ENCODE measurements at regions not wholly inside any gene's neighbourhood (a gene's known extent, or its start where the extent isn't known, plus 50 kb on each side); places are given as distances from the start of the nearest gene placed in this dataset.

DNA sequence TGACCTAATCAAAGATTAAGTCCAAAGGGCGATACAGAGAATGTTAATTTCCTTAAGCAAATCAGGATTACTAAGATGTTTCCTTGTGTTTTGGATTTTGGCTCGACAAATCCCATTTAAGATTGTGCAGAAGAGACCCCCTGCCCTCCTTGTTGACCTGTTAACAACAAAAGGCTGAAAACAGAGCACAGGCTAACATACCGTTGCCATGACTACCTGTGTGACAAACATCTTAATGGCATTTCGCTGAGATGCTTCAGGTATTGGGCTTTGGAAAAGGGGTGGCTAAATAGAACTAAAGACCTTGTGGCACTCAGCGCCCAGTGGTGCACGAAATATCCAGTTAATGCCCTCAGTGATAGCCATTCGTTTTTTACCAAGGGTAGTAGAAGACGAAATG lies 1532.3 kb upstream of the TMEM132C start:
- Histone ChIP-seq H3K27ac (replicated peaks in 1 of 4) (no peak overlapping the region), H3K27me3 (peaks cover 0 to 10% (median 0%) of the 10 kb centered on the region in 4 donors), H3K9me3 (no peaks in the 10 kb centered on the region), H3K4me1 (no peaks in the 10 kb centered on the region), H3K4me3 (no peak overlapping the region), H3K36me3 (no peaks in the 10 kb centered on the region)
- no peak for TF ChIP-seq POLR2AphosphoS5 (IDR thresholded peaks at IDR 0.05)
- no peak for TF ChIP-seq POLR2A (IDR thresholded peaks at IDR 0.05; ENCODE audit: low read depth)
- DNase-seq (ENCODE audit: extremely low spot score): no peak
- intact Hi-C loops (cut with DNase I): no loop called here
- WGBS: 88% methylated on average over 8 of the region's 8 CpGs

- DNase-seq (ENCODE audit: extremely low spot score): no peak
- WGBS: 75% methylated on average over 11 of the region's 12 CpGs
- H3K36me3 ChIP-seq: no peaks in the 10 kb centered on the region
- intact Hi-C loops (cut with DNase I): no loop called here
- TF ChIP-seq, protein P1, sequence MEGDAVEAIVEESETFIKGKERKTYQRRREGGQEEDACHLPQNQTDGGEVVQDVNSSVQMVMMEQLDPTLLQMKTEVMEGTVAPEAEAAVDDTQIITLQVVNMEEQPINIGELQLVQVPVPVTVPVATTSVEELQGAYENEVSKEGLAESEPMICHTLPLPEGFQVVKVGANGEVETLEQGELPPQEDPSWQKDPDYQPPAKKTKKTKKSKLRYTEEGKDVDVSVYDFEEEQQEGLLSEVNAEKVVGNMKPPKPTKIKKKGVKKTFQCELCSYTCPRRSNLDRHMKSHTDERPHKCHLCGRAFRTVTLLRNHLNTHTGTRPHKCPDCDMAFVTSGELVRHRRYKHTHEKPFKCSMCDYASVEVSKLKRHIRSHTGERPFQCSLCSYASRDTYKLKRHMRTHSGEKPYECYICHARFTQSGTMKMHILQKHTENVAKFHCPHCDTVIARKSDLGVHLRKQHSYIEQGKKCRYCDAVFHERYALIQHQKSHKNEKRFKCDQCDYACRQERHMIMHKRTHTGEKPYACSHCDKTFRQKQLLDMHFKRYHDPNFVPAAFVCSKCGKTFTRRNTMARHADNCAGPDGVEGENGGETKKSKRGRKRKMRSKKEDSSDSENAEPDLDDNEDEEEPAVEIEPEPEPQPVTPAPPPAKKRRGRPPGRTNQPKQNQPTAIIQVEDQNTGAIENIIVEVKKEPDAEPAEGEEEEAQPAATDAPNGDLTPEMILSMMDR (IDR thresholded peaks at IDR 0.05): no peak
- no peak for TF ChIP-seq POLR2AphosphoS5 (IDR thresholded peaks at IDR 0.05)
- TF ChIP-seq EP300 (IDR thresholded peaks at IDR 0.05): no peak
- no peak for TF ChIP-seq POLR2A (IDR thresholded peaks at IDR 0.05; ENCODE audit: low read depth)
- no peak overlapping the region for H3K27ac ChIP-seq (replicated peaks in 1 of 4)
- no peaks in the 10 kb centered on the region for H3K27me3 ChIP-seq
- H3K4me3 ChIP-seq: no peak overlapping the region
- H3K9me3 ChIP-seq: no peaks in the 10 kb centered on the region
- H3K4me1 ChIP-seq: no peaks in the 10 kb centered on the region
Observed at GRCh38 chr12:126741536-126742240, 1525.3 kb upstream of the TMEM132C start.

DNA sequence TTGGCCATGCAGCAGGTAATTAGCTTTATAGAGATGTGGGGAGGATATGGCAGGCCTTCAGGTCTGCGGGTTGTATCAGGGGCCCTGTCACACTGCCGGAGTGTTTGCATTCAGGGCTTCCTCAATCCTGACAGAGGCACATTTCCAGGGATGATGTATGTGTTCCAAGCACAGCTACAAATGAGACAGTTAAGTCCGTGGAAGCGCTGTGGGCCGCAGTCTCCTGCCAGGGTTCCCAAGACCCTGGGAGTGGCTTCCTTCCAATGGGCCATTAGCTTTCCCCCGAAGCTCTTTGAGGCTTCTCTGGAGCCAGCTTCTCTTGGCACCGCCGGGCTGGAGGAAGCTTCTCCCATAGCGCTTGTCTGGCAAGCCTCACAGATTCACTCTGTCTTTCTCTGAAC lies 1524.7 kb upstream of the TMEM132C start:
- intact Hi-C loops (cut with DNase I): no loop called here
- no peak overlapping the region for H3K27ac ChIP-seq (replicated peaks in 1 of 4)
- no peak overlapping the region for H3K4me3 ChIP-seq
- TF ChIP-seq, protein P1 (IDR thresholded peaks at IDR 0.05): no peak
- no peaks in the 10 kb centered on the region for H3K4me1 ChIP-seq
- no peaks in the 10 kb centered on the region for H3K36me3 ChIP-seq
- H3K27me3 ChIP-seq: no peaks in the 10 kb centered on the region
- DNase-seq (ENCODE audit: extremely low spot score): no peak
- 77% methylated on average over 9 of the region's 9 CpGs for WGBS
- H3K9me3 ChIP-seq: no peaks in the 10 kb centered on the region

DNA sequence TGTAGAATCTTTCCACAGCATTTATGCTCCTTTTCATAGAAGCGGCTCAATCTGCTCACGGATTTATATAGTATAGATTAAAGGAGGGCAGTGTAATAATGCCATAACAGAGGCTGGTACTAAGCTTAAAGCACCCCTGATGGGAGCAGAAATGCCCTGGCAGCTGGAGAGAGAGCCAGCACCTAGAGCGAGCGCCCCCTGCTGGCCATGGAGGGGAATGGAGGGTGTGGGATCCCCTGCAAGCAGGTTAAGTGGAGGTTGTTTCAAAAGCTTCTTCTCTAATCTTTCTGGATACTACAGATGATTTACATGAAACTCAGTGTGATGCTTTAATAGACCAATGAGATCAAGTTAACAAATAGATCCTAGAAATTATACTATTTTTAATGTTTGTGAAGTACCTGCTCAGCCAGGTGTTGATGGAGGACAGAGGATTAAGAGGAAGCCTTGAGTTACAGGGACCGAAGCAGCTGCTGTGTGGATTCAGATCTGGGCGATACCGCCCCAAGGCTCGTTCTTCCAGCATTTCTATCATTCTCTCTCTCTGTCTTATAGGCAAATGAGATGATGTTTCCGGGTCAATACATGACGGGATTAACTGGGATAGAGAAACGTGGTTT lies 1519.3 kb upstream of the TMEM132C start:
- no peaks in the 10 kb centered on the region for H3K4me1 ChIP-seq
- H3K4me3 ChIP-seq: no peak overlapping the region
- no peak for DNase-seq (ENCODE audit: extremely low spot score)
- intact Hi-C loops (cut with DNase I): loop anchor here (5.0 kb wide), 2 partner anchors 1215 to 1565 kb away; no protein-coding TSS in a partner anchor
- H3K9me3 ChIP-seq: no peaks in the 10 kb centered on the region
- no peak overlapping the region for H3K27ac ChIP-seq (replicated peaks in 1 of 4)
- peaks cover 0 to 6% (median 0%) of the 10 kb centered on the region in 4 donors for H3K27me3 ChIP-seq
- WGBS: 53% methylated on average over 11 of the region's 11 CpGs
- TF ChIP-seq, protein P1 (IDR thresholded peaks at IDR 0.05): peak; percentile 64 to 87 (median 81)
- no peak for TF ChIP-seq POLR2A (IDR thresholded peaks at IDR 0.05; ENCODE audit: low read depth)
- no peaks in the 10 kb centered on the region for H3K36me3 ChIP-seq

DNA sequence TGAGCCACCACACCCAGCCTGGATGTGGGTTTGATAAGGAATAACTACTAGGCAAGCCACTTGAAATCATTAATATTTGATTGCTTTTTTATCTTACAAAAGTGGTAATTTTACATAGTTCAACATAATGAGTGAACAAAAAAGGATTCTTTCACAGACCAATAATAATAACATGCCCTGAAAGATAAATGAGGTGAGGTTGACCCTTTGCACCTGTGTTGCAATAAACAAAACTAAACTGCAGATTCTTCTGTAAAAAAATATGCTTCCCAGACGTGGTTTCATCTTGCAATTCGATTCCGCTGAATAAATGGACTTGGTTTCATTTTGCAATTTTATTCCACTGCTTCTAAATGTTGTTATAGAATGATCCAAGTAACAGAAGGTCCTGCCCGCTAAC lies 1514.9 kb upstream of the TMEM132C start:
- Histone ChIP-seq H3K27ac (replicated peaks in 1 of 4) (no peak overlapping the region), H3K9me3 (no peaks in the 10 kb centered on the region), H3K27me3 (peaks cover 0 to 6% (median 0%) of the 10 kb centered on the region in 4 donors), H3K4me1 (no peaks in the 10 kb centered on the region), H3K4me3 (no peak overlapping the region), H3K36me3 (no peaks in the 10 kb centered on the region)
- DNase-seq (ENCODE audit: extremely low spot score): no peak
- TF ChIP-seq EP300 (IDR thresholded peaks at IDR 0.05) (no peak), POLR2A (IDR thresholded peaks at IDR 0.05; ENCODE audit: low read depth) (no peak)
- TF ChIP-seq, protein P1 (IDR thresholded peaks at IDR 0.05): no peak
- 40% methylated on average over 4 of the region's 4 CpGs for WGBS
- intact Hi-C loops (cut with DNase I): no loop called here
